ENCODE measurements at regions not wholly inside any gene's neighbourhood (a gene's known extent, or its start where the extent isn't known, plus 50 kb on each side); places are given as distances from the start of the nearest gene placed in this dataset.

DNA sequence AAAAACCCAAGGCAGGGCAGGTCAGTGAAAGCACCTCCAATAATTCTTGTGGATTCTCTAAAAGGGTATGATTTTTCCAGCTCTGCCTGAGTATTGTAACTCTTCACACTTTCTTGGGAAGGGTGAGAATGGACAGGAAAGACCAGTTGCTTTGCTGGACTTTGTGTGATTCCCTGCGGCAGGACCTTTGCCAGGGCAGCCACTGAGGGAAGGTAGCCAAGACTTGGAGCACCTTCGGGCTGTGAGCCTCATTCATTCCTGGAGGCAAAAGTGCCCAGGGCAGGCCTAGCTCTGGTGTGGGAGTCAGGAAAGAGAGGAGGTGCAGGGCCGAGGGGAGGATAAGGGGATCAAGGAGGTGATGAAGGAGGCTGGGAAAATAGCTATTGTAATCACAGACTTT, 80.2 kb downstream of the VCPKMT start:
- in situ Hi-C loops (cut with HindIII; ENCODE audit: low sequenced_read_pairs) = no loop called here

DNA sequence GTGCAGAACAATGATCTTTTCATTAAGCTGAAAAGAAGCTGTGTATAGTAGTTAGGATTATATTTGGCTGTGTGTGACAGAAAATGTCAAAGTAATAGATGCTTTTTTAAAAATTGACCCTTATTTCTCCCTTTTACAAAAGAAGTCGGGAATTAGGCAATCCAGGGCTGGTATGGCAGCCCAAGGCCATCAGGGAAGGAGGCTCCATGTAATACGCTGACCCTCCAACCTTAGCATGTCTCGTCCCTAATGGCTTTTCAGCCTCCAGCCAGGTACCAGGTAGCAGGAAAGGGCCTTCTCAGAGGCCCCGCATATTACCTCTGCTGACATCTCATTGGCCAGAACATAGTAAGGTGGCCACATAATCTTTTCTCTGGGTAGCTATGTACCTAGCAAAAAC, 79.7 kb downstream of the VCPKMT start:
- in situ Hi-C loops (cut with HindIII; ENCODE audit: low sequenced_read_pairs) = no loop called here

DNA sequence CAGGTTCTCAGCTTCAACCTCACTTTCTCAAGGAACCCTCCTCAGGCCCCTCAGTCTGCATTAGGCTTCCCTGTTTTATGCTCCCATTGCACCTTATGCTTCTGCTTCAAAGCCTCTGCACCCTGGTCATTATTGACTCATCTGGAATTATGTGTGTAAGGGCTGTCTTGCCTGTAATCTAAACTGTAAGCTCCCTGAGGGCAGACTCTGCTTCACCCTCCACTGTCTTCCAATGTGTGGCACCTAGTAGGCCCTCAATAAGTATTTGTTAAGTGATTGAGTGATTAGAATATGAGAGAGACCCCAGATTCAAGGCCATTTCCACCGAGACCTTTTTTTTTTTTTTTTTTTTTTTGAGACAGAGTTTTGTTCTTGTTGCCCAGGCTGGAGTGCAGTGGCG, 79.1 kb downstream of the VCPKMT start:
- in situ Hi-C loops (cut with HindIII; ENCODE audit: low sequenced_read_pairs) = no loop called here

DNA sequence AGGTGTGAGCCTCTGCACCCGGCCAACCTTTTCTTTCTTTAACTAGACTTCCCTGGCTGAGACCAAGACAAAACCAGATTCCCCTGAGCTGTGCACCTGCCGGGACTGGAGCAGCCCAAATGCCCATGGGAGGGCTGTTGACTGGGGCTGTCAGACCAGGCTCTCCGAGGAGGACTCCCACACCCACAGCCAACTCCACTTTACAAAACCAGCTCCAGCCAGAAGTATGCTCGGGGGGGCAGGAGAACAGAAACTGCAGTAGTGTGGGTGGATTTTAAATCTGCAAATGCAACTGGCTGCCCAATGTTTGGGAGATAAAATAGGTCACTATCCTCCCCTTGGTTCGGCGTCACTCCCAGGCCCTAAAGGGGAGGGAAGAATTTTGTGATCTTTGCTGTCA, 78.5 kb downstream of the VCPKMT start:
- in situ Hi-C loops (cut with HindIII; ENCODE audit: low sequenced_read_pairs) = no loop called here

DNA sequence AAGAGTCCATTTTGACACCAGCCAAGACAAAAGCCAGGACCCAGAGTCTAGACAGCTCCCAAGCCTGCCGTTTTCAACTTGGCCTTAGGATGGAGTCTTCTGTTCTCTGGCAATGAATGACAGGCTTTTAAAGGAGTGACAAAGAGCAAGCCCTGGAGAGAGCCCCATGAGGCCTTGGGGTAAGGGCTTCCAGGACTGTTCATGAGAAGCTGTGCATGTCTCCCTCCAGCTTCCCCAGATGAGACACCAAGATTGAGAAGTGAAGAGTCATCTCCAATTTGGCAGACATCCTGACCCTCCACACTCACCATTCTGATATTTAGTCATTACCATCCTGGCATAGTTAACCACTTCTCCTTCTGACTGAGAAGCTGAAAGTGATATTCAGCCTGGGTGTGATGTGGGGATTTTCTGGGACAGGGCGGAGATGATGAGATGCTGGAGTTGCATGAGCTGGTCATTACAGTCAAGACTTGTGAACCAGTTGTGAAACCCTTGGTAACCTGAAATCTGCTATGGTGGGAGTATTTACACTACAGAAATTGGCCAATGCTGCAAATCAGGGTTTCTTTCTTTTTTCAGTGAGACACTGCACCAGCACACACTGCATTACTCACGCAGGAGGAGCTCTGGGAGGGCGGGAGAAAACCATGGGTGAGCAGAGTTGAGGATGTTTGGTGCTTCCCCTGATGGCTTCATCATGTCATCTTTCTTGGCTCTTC, 77.8 kb downstream of the VCPKMT start:
- in situ Hi-C loops (cut with HindIII; ENCODE audit: low sequenced_read_pairs) = no loop called here

DNA sequence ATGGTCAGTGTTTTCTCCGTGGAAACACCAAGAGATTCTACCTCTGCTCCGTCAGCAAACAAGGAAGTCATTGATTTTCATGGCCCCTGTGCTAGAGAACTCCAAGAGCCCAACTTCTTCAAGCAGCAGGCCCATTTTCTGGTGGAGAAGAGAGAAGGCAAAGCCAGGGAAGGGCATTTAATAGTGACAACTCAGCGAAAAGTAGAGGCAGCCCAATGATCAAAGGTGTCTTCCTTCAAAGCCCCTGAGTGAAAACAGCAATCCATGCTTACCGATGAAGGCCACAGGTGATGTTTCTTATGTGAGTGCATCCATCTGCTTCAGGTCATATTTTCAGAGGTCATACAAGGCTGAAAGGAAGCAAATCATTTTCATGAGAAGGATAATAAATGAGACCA, 77.3 kb downstream of the VCPKMT start:
- in situ Hi-C loops (cut with HindIII; ENCODE audit: low sequenced_read_pairs) = no loop called here

DNA sequence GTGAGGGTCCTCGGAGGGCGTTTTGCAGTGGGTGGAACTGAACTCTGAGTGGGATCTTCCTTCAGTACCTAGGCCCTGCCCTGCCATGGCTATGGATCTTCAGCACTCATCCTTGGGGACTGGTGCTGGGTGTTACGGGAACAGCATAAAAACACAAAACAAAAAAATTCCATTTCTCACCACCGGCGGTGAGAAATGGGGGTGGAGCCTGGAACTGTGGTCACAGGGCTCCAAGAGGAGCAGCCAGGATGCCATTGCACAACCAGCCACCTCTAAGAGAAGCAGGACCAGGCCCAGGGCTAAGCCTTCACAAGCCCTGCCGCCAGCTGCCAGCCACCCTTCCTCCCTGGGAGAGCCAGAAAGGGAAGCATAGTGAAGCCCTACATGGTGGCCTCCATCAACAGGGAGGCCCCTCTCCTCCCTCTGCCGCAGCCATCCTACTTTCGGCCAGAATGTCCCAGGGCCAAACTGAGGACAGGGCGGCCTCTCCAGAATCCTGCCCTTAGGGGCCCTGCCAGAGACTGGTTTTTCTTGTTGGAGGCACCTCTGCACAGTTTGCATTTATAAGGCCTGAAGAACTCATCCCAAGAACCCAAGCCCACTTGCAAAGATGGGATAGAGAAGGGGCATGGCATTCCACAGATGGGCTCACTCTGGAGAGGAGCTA, 76.5 kb downstream of the VCPKMT start:
- in situ Hi-C loops (cut with HindIII; ENCODE audit: low sequenced_read_pairs) = no loop called here

DNA sequence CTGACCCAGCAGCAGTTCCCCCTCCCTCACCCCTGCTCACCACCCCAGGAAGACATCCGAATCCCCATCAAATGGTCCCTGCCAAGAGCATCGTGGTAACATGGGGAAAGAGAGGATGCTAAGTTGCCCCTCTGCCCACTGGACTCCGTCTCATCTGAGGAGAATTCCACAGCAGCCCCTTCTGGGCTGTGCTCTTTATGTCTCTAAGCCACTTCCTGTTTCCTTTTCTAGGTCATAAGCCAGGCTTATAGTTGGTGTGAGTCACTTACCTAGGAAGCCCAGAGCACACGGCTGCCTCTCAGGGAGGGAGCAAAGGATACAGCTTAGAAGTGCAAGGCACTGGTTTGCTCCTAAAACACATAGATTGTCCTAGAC, 76.0 kb downstream of the VCPKMT start:
- in situ Hi-C loops (cut with HindIII; ENCODE audit: low sequenced_read_pairs) = no loop called here

DNA sequence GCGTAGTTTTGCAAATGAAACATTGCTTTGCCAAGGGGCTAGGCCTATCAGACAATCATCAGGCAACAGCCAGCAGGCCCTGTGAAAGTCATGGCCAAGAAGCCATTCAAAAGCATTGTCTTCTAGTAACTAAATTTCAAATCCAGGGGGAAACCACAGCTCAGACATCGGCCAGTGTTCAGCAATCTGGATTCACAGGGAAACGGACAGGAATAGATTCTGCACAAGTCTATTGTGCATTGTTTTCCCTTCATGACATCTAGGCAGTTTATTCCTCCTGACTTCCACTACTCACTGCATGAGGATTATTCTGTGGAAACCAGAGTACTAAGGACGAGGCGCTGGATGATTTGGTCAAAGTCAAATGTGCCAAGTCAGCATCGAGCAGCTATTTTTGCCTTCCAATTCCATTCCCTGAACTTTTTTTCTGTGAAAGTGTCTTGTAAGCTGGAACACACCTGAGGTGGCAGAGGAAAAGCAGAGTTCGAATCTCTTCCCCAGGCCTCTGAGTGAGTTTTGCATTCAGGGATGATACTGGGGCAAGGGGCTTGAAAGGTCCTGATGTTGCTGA, 75.4 kb downstream of the VCPKMT start:
- in situ Hi-C loops (cut with HindIII; ENCODE audit: low sequenced_read_pairs) = no loop called here

DNA sequence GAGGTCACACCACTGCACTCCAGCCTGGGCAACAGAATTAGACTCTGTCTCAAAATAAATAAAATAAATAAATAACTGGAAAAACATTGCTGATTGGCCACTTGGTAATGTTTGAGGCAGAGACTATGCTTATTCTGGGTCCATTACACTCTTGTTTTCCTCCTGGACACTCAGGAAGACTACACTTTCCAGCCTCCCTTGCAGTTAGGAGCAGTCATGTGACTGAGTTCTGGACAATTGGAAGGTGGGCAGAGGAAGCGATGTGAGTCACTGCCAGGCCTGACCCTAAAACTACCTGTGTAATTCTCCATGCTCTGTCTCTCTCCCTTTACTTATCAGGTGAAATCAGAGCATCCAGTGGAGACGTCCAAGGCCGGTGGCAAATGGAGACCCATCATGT, 74.4 kb downstream of the VCPKMT start:
- in situ Hi-C loops (cut with HindIII; ENCODE audit: low sequenced_read_pairs) = no loop called here

DNA sequence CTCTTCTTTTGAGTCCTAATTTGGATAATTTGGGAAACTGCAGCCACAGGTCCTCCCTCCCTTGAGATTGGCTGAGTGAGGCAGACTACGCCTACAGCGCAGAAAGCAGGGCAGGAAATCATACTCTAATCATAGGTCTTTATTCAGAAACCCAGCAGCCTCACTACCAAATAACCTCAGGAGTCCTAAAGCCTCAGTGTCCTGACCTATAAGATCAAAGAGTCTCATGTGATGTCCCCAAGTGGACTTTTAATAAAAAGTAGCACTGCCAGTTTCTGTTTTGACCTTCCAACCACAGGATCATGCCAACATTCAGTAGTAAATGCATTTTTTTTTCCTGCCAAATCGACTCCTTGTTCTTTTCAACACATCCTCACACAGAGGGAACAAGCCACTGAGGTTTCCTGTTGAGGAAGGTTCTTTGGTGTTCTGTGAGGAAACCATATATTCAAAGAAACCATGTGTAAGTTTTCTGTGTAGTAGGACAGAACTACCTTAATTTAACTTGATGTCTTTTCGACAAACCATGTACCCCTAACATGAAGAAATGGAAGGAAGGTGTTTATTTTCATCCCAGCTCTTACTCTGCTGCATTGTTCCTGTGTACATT, 72.2 kb downstream of the VCPKMT start:
- in situ Hi-C loops (cut with HindIII; ENCODE audit: low sequenced_read_pairs) = no loop called here

DNA sequence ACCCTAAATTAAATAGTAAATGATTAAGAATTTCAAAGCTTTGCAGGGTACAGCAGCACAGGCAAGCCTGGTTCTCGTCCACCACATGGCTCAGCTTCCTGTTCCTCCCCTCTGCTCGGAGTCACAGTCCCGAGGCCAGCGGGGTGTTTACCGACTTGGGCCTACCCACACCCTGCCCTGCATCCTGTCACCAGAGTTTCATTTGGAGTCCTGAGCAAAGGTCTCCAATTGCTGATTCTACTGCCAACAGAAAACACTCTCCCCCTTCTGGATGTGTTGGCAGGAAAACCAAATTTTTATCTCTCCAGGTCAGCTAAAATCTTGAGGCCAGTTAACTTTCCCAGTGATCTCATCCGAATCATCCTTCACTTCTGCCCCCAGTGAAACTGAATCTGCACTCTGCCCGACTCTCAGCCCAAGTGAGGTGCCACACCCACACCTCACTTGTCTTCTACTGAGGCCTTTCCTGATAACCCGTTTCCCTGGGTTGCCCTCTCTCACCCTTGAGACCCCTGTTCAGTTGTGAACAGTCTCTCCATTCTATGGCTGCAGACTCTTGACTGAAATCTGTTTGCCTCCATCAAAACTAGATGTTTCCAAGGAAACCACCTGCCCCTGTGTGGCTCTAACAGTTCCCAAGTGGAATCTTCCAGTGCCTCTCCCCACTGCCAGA, 71.2 kb downstream of the VCPKMT start:
- in situ Hi-C loops (cut with HindIII; ENCODE audit: low sequenced_read_pairs) = no loop called here

DNA sequence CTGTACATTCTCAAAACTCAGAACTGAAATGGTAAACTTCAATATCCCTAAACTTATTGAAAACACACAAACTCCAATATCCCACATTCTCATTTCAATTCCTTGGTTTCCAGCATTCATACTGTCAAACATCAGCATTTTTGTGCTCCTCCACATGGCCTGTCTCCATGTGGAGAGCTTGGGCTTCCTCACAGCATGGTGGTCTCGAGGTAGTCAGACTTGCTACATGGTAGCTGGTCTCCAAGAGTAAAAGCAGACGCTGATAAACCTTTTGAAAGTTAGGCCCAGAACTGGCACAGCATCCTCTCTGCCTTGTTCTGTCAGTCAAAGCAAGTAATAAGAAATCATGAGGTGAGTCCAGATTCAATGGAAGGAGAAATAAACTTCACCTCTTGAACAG, 70.5 kb downstream of the VCPKMT start:
- in situ Hi-C loops (cut with HindIII; ENCODE audit: low sequenced_read_pairs) = no loop called here

DNA sequence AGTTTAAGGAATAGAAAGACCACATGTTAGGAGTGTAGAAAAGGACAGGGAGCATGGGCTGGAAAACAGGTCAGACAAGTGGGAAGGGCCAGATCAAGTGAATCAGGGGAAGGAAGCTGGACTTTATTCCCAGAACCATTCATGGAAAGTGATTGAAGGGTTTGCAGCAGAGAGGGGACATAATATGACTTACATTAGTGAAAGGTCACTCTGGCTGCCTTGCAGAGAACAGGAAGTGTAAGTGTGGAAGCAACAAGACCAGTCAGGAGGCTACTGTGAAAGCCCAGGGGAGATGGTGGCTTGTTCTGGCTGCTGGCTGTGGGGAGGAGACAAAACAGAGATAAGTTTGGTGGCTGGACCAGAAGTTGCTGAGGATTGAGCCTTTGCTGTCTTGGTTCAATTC, 69.1 kb downstream of the VCPKMT start:
- in situ Hi-C loops (cut with HindIII; ENCODE audit: low sequenced_read_pairs) = no loop called here

DNA sequence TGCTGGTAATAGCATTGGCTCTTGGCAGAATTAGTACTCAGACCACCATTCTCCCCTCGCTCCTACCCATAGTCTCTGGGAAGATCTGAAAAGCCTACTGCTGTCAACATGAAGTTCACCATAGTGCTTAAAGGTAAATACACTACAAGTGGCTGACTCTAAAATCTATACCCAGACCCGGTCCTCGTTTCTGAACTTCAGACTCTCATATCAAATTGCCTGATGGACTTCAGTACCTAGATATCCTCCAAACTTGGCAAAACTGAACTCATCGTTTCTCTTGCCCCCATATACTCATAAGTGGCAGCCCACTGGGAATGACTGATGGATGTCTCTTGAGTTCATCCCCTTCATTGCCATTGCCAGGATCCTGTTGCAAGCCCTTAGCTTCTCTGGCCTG, 67.3 kb downstream of the VCPKMT start:
- in situ Hi-C loops (cut with HindIII; ENCODE audit: low sequenced_read_pairs) = no loop called here

DNA sequence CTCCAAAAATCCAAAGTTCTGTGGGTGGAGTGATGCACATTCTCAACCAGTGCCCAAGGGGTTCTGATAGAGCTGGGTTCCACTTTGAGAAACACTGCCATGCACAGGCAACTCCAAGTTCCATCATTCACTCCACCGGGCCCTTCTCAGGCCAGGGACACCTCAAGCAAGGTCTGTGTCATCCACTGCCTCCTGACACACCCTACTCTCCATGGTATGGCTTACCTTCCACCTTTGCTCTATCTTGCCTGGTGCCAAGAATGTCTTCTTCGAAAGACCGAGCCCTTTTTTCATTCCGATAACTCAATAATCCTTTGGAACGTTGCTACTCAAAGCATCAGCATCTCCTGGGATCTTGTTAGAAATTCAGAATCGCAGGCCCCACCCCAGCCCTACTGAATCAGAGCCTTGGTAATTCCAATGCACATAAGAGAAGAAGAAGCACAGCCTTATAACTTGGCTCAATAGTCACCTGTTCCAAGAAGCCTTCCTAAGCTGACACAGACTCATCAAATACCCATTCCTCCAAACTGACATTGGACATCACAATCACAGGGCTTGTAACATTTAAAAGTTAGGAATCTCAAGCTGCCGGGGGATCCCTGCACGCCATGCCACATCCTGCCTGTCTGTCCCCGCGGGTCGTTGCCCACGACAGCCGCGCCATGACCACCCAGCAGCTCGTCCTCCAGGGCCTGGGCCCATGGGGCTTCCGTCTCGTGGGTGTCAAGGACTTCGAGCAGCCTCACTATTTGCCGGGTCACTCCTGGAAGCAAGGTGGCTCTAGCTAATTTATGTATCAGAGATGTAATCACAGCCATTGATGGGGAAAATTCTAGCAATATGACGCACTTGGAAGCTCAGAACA, 66.4 kb downstream of the VCPKMT start:
- in situ Hi-C loops (cut with HindIII; ENCODE audit: low sequenced_read_pairs) = no loop called here

DNA sequence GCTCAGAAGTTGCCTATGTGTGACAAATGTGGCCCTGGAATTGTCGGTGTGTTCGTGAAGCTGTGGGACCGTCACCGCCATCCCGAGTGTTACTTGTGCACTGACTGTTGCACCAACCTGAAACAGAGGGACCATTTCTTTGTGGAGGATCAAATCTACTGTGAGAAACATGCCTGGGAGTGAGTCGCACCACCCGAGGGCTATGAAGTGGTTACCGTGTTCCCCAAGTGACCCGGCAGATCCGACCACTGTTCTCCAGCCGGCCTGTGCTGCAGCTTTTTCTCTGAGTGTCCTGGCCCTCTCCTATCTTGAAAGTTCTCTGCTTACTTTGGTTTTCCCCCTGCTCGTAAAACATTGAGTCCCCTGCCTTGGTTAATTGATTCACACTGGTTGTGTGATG, 65.3 kb downstream of the VCPKMT start:
- in situ Hi-C loops (cut with HindIII; ENCODE audit: low sequenced_read_pairs) = no loop called here

DNA sequence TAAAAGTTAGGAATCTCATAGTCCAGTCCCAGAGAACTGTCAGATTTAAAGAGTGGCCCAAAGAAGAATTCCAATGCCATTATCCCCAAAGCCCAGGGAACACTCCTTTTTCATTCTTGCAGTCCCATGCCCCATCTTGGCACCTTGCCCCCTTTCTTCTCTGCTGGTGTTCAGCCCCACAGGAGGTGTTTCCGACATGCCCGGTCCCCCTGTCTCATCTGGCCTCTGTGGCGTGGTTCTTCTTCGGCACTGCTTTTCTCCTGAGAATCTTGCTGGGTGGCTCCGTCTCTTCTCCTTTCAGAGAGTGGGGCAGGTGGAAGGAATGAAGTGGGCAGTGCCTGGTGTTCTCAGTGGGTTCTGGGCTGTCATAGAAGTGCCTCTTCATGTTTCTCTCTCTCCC, 64.7 kb downstream of the VCPKMT start:
- in situ Hi-C loops (cut with HindIII; ENCODE audit: low sequenced_read_pairs) = no loop called here

DNA sequence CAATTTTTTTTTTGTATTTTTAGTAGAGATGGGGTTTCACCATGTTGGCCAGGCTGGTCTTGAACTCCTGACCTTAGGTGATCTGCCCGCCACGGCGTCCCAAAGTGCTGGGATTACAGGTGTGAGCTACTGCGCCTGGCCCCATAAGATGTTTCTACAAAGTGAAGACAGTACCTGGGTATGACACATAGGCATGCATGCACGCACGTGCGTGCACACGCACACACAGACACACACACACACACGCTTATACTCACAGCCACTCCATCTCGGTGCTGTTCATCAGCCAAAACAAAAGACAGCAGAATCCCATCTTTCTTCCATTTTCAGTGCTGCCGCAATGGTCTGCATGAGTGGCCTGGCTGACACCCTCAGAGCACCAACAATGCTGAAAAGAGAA, 63.9 kb downstream of the VCPKMT start:
- in situ Hi-C loops (cut with HindIII; ENCODE audit: low sequenced_read_pairs) = no loop called here

DNA sequence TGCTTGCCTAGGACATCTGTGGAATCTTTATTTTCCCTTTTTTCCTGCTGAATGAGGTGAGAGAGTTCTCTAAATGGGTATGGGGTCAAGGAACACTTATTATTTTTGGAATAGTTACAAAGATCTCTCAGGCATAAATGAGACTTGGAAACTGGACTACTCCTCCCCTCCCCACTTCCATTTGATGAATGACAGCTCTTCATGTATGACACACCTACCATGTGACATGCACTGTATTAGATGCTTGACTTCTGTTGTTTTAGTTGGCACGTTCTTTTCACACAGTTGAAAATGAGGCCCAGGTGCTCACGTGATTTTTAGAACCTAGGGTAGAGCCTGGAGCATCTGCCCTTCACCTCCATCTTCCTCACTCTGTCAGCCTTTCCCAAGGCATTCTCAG, 62.4 kb downstream of the VCPKMT start:
- in situ Hi-C loops (cut with HindIII; ENCODE audit: low sequenced_read_pairs) = no loop called here
